Renal cortex interstitium (tissue), 11 donors: ENCODE measurements at regions not wholly inside any gene's neighbourhood (a gene's known extent, or its start where the extent isn't known, plus 50 kb on each side); places are given as distances from the start of the nearest gene placed in this dataset.
"Not testable (repeated sequence)": the region's sequence is repeated elsewhere in the genome, so short reads cannot be mapped to it uniquely, and the experiment has no call there.

ENCODE experiments used
- DNase-seq, 11 donors: peaks; one replicate each; pipeline ENCODE4 v3.0.0-alpha.2; 2013; ENCODE audit warnings: low read depth in 9 of 11, low spot score in 4 of 11; ENCODE audit errors: extremely low read depth in 1 of 11

DNA sequence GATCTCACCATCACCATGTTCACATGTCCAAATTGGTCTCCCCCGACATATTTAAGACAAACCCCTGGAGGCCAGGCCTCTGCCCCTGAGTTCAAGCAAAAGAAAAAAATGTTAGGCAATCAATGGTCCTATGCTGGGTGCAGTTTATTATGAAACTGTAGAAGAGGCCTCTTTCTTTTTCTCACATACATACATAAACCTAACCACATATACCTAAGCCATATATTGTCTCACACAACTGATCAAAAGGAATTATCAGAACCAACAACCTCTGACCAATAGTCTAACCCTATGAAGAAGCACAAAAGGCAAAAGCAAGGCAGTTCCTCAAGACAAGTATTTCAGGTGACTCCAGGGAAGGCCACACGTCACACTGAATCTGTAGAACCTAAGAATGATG is 49.9 kb downstream of the ILRUN start:
- DNase-seq: no peak

DNA sequence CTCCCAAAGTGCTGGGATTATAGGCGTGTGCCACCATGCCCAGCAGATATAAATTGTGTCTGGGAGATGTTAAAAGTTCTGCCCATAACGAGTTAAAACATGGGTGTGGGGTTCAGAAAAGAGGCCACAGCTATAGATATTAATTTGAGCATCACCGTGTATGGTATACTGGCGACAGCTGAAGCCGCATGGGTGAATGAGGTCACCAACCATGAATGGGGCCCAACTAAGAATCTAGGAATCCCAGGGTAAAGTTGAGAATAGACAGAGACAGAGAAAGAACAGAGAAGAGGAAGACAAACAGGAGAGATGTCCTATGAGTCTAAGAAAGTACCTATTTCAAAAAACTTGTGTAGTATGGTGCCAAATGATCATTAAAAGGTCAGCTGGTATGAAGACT is 50.9 kb downstream of the ILRUN start:
- DNase-seq: no peak

DNA sequence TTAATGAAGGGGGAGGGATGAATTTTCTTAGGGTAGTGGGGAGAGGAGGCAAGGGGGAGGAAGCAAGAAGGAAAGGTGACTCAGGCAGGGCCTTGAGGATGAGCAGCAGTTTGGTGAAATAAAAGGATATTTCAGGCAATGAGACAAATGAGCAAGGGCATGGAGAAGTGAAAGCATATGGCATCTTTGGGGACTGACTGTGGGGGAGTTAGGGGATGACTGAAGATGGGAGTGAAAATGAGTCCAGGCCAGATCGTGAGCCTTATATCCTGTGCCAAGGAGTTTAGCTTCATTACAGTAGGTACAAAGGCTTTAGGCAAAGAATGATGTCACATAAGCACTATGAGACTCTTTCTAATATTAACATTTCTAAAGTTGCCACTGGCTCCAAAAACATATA is 51.9 kb downstream of the ILRUN start:
- no peak for DNase-seq

DNA sequence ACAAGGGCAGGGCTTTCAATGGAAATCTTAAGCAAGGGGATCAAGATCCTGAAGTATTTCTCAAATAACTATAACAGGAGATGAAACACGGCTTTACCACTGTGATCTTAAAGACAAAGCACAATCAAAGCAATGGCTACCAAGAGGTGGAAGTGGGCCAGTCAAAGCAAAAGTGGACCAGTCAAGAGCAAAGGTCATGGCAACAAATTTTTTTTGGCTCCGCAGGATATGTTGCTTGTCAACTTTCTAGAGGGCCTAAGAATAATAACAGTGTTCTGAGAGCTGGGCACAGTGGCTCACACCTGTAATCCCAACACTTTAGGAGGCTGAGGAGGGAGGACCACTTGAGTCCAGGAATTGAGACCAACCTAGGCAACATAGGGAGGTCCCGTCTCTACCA is 54.1 kb downstream of the ILRUN start:
- DNase-seq: no peak

- DNase-seq: not testable (repeated sequence)
Measured at GRCh38 chr6:34640074-34640849, 56.3 kb downstream of the ILRUN start.

GRCh38 chr6:34638834-34639736 is 57.5 kb downstream of the ILRUN start:
- DNase-seq: peak in 1 of 11 donors; percentile 45

- DNase-seq: no peak
Measured at GRCh38 chr6:34633785-34634184, 62.8 kb downstream of the ILRUN start.

GRCh38 chr6:34633256-34633655 is 63.3 kb downstream of the ILRUN start:
- DNase-seq: no peak

DNA sequence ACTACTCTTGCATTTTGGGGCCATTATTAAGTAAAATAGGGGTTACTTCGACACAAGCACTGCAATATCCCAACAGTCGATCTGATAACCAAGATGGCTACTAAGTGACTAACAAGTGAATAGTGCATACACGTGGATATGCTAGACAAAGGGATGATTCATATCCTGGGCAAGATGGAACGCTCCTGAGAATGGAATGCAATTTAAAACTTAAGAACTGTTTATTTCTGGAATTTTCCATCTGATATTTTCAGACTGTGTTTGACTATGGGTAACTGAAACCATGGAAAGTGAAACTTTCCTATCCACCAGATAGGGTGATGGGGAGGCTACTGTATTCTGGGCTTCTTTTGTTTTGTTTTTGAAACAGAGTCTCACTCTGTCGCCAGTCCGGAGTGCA is 66.5 kb downstream of the ILRUN start:
- DNase-seq: no peak

- no peak for DNase-seq
Measured at GRCh38 chr6:34627296-34627695, 69.3 kb downstream of the ILRUN start.

DNA sequence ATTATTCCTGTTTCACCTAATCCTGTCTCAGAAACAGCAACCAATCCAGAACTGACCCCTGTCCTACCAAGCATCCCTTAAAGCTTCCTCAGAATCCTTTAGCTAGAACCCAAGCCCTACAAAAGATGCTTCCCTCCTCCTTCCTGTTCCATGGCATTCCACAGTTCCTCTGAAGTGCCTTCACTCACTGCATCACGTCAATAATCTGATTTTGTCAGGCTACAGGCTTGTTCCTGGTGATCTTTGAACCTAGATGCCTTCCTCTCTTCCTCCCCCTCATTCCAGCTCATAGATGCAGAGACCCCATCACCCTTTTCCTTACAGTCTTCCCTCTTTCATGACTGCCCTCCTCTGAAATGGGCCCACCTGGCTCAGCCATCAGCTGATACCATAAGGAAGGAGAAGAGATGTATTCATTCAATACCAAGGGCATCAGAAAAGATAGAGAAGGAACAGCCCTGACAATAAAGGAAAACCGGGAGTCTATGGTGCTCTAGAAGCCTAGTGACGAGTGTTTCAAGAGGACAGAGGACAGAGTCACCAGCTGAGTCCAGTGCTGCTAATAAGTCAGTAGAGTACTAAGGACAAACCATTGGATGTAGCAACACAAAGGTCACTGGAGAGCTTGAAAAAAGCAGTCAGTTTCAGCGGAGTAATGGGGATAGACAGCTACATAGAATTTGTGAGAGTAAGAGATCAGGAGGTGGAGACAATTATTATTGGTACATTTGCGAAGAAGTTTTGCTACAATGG is 62.5 kb upstream of the SPDEF start:
- DNase-seq: no peak

DNA sequence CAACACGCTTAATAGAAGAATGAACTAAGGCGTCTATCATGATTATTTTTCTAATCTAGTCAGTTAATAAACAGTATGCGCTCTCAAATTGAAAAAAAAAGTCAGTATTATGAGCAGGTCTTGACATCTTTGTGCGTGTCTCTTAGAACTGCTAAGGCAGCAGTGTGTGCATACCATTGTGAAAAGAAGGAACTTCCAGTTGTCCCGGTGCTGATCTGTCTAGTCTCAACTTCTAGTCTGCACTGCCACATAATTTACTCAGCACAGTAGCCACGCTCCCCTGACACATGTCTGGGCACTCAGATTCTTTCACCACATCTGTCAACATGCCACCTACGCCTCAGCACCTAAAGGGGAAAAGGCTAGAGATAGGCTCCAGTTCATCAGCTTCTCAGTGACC is 61.1 kb upstream of the SPDEF start:
- no peak for DNase-seq

- DNase-seq: no peak
Measured at GRCh38 chr6:34616227-34616585, 60.1 kb upstream of the SPDEF start.

DNA sequence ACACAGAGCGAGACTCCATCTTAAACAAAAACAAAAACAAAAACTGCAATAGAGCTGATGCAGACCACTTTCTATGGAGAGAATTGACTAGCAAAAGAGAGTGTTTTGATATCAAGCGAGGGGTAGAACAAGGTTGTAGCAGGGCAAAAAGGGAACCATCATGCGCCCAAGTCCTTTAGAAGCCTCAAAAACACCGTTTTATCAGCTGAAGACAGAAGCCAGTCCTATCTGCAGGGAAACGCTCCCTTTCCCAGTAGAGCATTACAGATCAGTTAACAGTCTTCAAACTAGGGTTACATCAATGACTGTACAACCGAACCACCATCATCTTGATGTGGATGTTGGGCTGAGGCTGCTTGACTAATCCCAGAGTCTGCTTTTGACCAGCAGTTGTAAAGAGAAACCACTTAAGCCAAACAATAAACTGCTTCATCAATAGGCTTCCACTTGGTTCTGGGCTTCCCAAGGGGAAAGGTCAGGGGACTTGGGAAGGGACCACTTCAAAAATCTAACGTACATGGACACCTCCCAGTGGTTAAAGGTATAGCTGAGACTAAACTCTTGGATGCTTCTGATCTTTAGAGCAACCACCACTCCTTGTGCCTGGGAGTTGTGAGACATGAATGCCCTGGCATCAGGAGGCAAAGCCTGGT is 59.6 kb upstream of the SPDEF start:
- DNase-seq: no peak

GRCh38 chr6:34610819-34611477 is 54.8 kb upstream of the SPDEF start:
- no peak for DNase-seq

DNA sequence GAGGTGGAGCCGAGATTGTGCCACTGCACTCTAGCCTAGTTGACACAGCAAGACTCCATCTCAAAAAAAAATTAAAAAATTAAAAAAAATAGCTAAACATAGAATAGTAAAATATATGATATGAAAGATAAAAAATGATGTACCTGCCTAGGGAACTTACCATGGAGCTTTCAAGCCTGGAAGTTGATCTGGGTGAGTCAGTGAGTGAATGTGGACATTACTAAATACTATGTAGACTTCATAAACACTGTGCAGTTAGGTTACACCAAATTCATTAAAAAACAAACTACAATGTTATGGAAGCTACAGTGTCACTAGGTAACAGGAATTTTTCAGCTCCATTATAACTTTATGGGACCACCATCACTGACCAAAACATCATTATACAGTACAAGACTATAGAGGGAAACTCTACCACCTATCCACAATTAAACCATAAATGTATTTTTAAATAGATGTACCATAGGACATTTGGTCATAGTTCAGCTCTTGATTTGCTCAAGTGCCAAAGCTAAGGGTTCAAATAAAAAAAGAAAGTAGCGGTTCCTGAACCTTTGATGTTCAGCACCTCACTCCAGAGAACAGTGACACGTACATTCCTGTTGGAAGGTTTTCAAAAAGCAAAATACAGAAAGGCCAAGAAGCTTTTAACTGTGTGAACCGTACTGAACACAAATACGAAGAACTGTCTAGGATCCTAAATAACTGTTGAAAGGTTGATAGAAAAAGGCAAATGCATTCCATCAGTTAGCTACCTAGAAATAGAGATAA is 52.4 kb upstream of the SPDEF start:
- no peak for DNase-seq

GRCh38 chr6:34606477-34607265 is 50.5 kb upstream of the SPDEF start:
- DNase-seq: no peak
